DMS114 treated with DMSO at 0.1 percent for 48 hours (cell line): ENCODE measurements at regions not wholly inside any gene's neighbourhood (a gene's known extent, or its start where the extent isn't known, plus 50 kb on each side); places are given as distances from the start of the nearest gene placed in this dataset.

Experiments
- DNase-seq: peaks from one replicate; lab custom pipeline; 2025; ENCODE audit not compliant: unreplicated experiment; lab: John Stamatoyannopoulos, UW

DNA sequence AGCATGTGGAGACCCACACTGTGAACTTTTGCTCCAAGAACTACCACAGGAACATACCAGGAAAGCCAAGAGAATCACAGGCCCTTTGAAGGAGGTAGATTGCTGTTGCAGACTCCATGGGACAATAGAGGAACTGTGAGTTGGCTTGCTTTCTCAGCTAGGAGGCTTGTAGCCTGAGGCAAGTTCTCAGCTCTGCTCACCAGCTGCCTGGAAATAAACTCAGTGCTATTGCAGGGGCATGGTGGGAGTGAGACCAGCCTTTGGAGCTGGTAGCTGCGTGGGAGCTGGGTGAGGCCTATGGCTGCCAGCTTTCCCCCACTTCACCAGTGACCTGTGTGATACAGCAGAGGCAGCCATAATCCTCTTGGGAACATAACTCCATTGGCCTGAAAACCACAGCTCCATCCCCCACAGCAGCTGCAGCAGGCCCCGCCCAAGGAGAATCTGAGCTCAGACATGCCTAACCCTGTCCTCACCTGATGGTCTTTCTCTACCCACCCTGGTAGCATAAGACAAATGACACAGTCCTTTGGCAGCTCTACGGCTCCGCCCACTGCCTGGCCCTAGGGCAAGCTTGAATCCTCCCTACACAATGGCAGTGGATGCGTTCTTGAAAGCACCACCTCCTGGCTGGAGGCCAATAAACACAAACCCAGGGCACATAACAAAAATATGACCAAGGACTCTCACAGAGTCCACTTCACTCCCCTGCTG lies 389.5 kb downstream of the KIF4B start:
- no peak for DNase-seq

DNA sequence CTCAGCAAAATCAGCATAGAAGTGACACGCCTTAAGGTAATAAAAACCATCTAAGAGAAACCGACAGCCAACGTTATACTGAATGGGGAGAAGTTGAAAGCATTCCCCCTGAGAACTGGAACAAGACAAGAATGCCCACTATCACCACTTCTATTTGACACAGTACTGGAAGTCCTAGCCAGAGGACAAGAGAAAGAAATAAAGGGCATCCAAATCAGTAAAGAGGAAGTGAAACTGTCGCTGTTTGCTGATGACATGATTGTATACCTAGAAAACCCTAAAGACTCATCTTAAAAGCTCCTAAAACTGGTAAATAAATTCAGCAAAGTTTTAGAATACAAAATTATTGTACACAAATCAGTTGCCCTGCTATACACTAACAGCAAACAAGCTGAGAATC lies 393.3 kb downstream of the KIF4B start:
- DNase-seq = no peak

DNA sequence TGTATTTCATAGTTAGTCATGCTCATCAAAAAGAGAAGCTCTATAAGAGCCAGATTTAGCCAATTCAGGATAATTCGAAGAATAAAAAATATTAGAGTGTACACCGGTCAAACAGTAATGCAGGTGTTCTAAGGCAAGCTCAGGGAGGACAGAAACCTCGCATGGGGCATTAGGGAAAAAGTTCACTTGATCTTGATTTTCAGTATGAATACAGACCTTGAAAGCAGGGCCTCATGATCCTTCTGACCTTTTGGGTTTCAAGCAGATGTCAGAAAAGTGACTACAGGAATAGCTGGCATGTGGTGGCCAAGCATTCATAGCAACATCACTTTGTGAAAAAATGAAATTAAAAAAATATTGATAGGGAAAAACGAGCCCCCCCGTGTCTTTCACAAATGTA lies 394.9 kb downstream of the KIF4B start:
- DNase-seq = no peak

DNA sequence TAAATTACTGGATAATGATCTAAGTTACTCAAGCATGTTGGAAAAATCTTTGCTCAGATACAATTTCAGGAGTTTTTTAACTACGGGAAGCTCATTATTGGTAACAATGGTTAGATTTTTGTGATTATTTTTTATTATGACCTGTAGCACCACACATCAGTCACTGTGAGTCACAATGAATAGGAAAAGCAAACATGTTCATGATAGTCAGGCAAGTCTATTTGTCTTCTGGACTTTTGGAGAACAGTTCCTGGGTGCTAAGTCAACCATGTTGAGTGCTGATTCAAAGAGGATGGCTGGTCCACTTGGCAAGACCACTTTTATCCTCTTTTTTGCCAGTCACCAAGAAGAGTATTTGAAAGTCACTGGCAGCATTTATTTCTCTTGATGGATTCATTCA lies 403.2 kb downstream of the KIF4B start:
- no peak for DNase-seq

DNA sequence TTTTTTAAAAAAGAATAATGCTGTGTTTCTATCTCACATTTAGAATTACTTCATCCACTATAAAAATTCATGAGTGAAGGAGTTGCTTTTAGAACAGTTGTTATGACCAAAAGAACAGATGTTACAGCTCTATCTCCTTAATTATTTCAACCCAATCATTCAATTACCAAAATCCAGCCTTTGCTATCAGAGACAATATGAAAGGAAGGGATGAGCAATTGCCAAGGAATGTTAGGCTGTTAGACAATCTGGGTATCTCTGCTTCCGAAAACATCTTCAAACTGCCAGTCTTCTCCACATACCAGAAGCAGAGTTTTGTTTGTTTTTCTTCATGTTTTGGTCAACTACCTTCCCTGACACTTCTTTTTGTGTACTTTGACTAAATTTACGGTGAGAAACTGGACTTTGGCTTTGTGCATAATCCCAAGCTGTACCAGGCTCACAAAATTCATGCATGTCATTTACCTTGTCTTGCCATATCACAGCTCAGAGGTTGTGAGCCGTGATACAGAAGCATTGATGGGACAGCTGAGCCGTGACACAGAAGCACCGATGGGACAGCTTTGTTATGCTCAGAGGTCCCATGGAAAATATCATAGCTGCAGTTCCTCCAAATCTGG lies 405.5 kb downstream of the KIF4B start:
- DNase-seq = no peak

DNA sequence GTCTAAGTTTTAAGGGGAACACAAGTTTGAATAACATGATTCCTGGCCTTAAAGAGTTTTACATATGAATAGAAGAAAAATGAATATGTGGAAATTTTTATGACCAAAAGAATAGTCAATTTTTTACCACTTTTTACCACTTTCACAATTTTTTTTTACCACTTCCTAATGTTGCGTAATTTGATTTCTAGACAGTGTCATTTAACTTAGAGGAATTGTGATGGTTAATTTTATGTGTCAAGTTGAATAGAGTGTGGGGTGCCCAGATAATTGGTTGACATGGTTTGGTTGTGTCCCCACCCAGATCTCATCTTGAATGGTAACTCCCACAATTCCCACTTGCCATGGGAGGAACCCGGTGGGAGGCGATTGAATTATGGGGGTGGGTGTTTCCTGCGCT lies 416.6 kb downstream of the KIF4B start:
- no peak for DNase-seq

DNA sequence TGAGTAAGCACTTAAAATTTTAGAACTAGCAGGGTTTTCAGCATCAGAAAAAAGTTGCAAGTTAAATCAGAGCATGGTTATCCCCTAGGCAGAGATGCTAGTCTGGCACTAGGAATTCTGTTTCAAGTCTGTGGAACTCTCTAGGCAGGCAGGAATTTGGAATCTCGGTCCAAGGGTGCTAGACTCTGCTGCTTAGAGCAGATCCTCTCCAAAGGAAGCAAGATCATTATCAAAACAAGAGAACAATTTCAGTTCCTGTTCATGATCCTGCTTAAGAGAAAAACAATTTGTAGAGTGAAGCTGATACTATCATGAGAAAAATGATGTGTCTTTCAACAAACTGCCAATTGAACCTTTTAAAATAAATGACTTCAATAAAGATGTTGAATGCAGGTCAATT lies 420.7 kb downstream of the KIF4B start:
- DNase-seq = no peak

- DNase-seq = no peak
These were observed 421.1 kb downstream of the KIF4B start for GRCh38 chr5:155434681-155435080.

GRCh38 chr5:155441849-155442248 lies 428.3 kb downstream of the KIF4B start:
- no peak for DNase-seq

- DNase-seq = no peak
These were observed 437.6 kb downstream of the KIF4B start for GRCh38 chr5:155451106-155451505.

DNA sequence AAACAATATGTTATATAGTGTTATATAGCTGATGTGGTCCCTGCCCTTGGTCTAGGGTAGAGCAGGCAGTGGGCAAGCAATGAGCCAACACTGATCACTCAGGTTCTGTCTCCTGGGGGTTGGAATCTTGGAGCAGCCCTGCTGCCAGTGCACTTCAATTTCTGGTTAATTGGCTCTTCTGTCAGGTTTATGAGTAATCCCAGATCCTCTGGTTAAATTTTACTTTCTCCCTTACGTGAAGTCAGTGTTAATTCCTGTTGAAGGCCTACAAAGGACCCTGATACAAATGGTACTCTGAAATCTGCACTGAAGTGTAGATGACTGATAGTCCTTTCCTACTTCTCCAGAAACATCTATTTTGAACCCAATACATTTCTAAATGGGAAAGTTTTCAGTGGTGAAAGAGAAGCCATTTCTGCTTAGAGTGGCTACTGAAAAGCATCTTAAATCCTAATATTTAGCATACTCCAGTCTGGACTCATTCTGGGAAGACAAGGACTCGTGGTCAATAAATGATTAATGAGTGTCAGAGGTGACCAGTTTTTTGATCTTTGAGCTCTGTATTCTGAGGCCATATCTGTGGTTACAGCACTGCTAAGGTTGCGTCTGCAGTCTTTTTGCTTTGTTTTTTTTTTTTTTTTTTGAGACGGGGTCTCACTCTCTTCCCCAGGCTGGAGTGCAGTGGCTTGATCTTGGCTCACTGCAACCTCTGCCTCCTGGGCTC lies 442.4 kb downstream of the KIF4B start:
- no peak for DNase-seq

DNA sequence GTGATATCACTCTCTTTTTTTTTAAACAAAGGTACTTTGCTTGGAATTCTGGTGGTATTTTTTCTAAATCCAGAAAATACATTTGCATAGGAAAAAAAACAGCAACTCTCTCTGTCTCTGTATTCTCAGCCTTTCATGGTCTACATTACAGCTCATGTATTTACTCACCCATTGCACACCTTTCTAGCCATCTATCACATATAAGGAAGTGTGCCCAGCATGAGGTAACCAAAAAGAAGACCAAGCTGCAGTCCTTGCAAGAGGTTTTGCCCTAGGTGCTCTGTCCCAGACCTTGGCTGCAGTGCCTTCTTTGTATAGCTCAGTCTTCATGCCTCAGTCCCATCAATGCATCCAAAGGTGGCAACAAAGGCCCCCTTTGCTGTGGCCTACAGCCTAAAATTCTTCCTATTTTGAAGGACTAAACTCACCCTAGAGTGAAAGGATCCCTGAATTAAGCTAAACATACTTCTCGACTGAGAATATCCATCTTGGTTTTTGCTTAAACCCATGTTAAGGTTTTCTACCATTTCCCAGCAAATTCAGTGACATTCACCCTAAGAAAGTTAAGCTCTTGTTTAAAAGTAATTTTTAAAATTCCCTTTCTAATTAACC lies 446.4 kb downstream of the KIF4B start:
- DNase-seq = no peak

DNA sequence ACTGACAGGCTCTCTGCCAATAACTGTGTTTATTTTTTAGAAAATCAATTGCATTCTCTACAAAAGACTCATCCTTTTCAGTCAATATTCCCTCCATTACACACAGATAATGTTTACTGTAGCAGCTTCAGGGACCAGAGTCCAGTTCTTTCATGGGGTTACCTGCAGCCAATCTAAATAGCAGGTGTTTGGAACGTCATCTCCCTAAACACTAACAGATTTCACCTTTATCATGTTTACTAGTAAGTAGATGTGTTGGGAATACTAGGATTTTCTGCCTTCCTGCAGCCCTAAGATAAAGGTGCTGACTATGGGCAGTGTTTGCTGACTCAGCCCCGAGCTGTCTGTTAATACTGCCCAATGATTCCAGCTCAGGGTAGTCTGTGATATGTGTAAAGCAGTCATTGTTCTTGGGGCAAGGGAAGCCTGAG lies 447.0 kb downstream of the KIF4B start:
- DNase-seq = no peak

DNA sequence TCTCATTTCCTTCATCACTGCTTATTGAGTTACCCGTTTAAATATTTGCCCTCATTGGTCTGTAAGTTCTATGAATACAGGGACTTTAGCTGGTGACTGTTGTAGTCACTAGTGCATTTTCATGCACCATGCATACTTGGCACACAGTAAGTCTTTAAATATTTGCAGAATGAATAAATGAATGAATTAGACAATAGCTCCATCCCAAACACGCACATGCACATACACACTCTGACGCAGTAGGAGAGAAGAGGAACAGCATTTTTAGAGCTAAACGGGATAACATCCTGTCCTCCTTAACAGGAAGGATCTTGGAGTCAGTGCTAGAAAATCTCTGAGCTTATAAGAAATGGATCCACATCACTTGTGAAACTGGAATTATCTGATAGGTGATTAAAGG lies 447.7 kb downstream of the KIF4B start:
- DNase-seq = no peak

GRCh38 chr5:155466851-155467250 lies 453.3 kb downstream of the KIF4B start:
- DNase-seq = no peak

- no peak for DNase-seq
These were observed 457.5 kb downstream of the KIF4B start for GRCh38 chr5:155471027-155471426.

DNA sequence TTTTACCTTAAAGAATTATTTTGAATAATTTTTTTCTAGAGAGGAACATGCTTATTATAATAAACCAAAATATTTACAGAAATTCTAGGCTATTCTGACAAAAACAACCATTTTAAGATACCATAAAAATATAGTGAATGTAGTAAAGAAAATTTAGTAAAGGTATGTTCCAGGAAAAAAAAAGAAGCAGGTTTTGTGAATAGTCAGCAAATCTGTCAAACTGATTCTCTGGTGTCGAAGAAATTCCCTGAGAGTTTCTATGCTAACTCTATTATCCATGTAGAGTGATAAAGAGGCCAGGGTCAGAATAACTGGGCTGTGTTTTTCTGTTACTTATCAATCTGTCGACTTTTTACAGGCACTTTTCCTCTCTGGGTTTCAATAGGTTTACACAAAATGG lies 459.2 kb downstream of the KIF4B start:
- DNase-seq = no peak

DNA sequence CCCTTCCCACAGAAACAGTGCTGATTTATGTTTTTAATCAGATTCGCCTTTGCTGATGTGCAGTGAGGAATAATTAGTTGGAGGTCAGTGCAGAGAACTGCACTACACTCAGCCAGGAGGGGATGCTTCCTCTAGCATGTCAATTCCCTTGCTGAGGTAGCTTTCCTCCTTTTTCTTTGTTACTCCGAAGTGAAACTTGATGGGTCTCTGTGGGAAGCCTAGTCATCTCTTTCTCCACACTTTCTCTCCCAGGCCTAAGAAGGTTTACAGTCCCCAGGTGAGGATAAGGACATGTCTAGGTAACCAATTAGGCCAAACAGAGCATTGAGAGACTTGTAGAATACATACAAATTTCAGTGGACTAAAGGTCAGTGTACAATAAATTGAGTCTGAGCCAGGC lies 461.8 kb downstream of the KIF4B start:
- DNase-seq = no peak

- DNase-seq = no peak
These were observed 467.2 kb downstream of the KIF4B start for GRCh38 chr5:155480731-155481131.

- DNase-seq = no peak
These were observed 467.6 kb downstream of the KIF4B start for GRCh38 chr5:155481182-155481581.

- DNase-seq = no peak
These were observed 468.9 kb downstream of the KIF4B start for GRCh38 chr5:155482428-155482827.

DNA sequence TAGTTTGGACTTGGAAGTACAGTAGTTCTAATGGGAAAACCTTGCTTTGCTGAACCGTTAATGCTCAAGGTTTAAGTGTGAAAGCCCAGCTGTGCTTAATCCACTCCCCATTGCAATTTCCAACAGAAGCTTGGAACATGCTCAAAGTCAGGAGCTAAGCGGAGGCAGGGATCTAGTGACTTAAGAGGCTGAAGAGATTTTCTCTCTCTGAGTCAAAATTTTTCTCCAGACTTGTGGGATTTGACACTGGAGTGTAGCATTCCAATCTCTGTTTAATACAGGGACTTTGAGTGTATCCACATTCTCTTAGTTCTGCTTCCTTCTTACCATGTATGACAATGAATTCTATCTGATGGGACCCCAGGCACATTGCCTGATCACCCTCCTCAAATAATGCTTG lies 471.8 kb downstream of the KIF4B start:
- DNase-seq = no peak
